HPDE6-E6E7 (cell line): ENCODE measurements at regions not wholly inside any gene's neighbourhood (a gene's known extent, or its start where the extent isn't known, plus 50 kb on each side); places are given as distances from the start of the nearest gene placed in this dataset.
"Not testable (repeated sequence)": the region's sequence is repeated elsewhere in the genome, so short reads cannot be mapped to it uniquely, and the experiment has no call there.

Experiments
- DNase-seq: peaks from one replicate; pipeline ENCODE4 v3.0.0; 2011; ENCODE audit warnings: missing footprints; ENCODE audit errors: extremely low spot score

- no peak for DNase-seq
Measured at GRCh38 chrX:15116900-15117299, 153.0 kb downstream of the ASB9 start.

- no peak for DNase-seq
Measured at GRCh38 chrX:15114743-15115566, 154.9 kb downstream of the ASB9 start.

GRCh38 chrX:15107367-15107988 is 162.4 kb downstream of the ASB9 start:
- no peak for DNase-seq

- no peak for DNase-seq
Measured at GRCh38 chrX:15098505-15098904, 171.4 kb downstream of the ASB9 start.

GRCh38 chrX:15087747-15088146 is 182.1 kb downstream of the ASB9 start:
- DNase-seq: no peak

- no peak for DNase-seq
Measured at GRCh38 chrX:15073313-15073712, 196.6 kb downstream of the ASB9 start.

GRCh38 chrX:15072880-15073279 is 197.0 kb downstream of the ASB9 start:
- no peak for DNase-seq

- DNase-seq: no peak
Measured at GRCh38 chrX:15072259-15072658, 197.6 kb downstream of the ASB9 start.

- DNase-seq: no peak
Measured at GRCh38 chrX:15059474-15059873, 186.3 kb downstream of the MOSPD2 start.

GRCh38 chrX:15056044-15056443 is 182.8 kb downstream of the MOSPD2 start:
- no peak for DNase-seq

- no peak for DNase-seq
Measured at GRCh38 chrX:15055146-15055930, 182.1 kb downstream of the MOSPD2 start.

- no peak for DNase-seq
Measured at GRCh38 chrX:15050395-15050794, 177.2 kb downstream of the MOSPD2 start.

GRCh38 chrX:15043538-15043937 is 170.3 kb downstream of the MOSPD2 start:
- no peak for DNase-seq

GRCh38 chrX:15033917-15034316 is 160.7 kb downstream of the MOSPD2 start:
- no peak for DNase-seq

- no peak for DNase-seq
Measured at GRCh38 chrX:15017491-15017890, 144.3 kb downstream of the MOSPD2 start.

GRCh38 chrX:15016051-15016450 is 142.8 kb downstream of the MOSPD2 start:
- DNase-seq: no peak

- no peak for DNase-seq
Measured at GRCh38 chrX:15014281-15014680, 141.1 kb downstream of the MOSPD2 start.

GRCh38 chrX:15013461-15013860 is 140.2 kb downstream of the MOSPD2 start:
- no peak for DNase-seq

GRCh38 chrX:14997271-14997670 is 124.0 kb downstream of the MOSPD2 start:
- DNase-seq: no peak

GRCh38 chrX:14984425-14984824 is 111.2 kb downstream of the MOSPD2 start:
- not testable (repeated sequence) for DNase-seq
